ENCODE measurements at regions not wholly inside any gene's neighbourhood (a gene's known extent, or its start where the extent isn't known, plus 50 kb on each side); places are given as distances from the start of the nearest gene placed in this dataset.

DNA sequence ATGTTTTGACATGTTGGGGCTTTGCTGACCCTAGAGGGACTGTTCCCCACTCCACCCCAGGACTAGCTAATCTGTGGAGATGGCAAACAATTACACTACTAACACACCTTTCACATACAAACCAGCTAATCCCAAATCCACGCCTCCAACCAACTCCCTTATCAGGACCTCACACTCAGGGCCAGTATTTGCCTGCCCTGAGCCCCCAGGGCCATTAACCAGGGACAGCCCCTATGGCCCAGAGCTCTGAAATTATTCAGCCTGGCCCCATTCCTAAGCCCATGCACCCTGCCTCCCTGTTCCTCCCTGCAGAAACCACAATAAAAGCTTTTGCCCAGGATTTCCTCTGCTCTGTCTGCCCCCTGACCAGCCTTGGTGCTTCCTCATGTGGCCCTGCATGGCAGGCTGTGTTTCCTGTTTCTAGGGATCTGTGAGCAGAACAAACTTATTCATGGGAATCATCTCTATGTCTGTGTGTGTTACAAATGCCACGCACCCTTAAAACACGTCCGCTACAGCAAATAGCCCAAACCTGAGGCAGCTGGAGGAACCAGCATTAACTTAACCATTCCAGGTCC lies 121.2 kb downstream of the PXDC1 start:
- TF ChIP-seq, protein P1, sequence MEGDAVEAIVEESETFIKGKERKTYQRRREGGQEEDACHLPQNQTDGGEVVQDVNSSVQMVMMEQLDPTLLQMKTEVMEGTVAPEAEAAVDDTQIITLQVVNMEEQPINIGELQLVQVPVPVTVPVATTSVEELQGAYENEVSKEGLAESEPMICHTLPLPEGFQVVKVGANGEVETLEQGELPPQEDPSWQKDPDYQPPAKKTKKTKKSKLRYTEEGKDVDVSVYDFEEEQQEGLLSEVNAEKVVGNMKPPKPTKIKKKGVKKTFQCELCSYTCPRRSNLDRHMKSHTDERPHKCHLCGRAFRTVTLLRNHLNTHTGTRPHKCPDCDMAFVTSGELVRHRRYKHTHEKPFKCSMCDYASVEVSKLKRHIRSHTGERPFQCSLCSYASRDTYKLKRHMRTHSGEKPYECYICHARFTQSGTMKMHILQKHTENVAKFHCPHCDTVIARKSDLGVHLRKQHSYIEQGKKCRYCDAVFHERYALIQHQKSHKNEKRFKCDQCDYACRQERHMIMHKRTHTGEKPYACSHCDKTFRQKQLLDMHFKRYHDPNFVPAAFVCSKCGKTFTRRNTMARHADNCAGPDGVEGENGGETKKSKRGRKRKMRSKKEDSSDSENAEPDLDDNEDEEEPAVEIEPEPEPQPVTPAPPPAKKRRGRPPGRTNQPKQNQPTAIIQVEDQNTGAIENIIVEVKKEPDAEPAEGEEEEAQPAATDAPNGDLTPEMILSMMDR (IDR thresholded peaks at IDR 0.05) = no peak
- no peak for TF ChIP-seq POLR2A (IDR thresholded peaks at IDR 0.05)
